AG08395 (cell line): ENCODE measurements at regions not wholly inside any gene's neighbourhood (a gene's known extent, or its start where the extent isn't known, plus 50 kb on each side); places are given as distances from the start of the nearest gene placed in this dataset.

Experiments
- DNase-seq: peaks from one replicate; pipeline ENCODE4 v3.0.0; 2012; ENCODE audit warnings: mixed read lengths, low spot score

- DNase-seq: no peak
Measured at GRCh38 chr1:209266590-209267205, 316.8 kb upstream of the CAMK1G start.

- no peak for DNase-seq
Measured at GRCh38 chr1:209267968-209268367, 315.5 kb upstream of the CAMK1G start.

- no peak for DNase-seq
Measured at GRCh38 chr1:209268479-209268878, 315.0 kb upstream of the CAMK1G start.

- no peak for DNase-seq
Measured at GRCh38 chr1:209276321-209276720, 307.2 kb upstream of the CAMK1G start.

- DNase-seq: no peak
Measured at GRCh38 chr1:209277662-209278061, 305.9 kb upstream of the CAMK1G start.

- no peak for DNase-seq
Measured at GRCh38 chr1:209291715-209292114, 291.8 kb upstream of the CAMK1G start.

GRCh38 chr1:209302779-209303568, 280.5 kb upstream of the CAMK1G start:
- no peak for DNase-seq

GRCh38 chr1:209304166-209304565, 279.3 kb upstream of the CAMK1G start:
- DNase-seq: no peak

GRCh38 chr1:209305221-209305954, 278.1 kb upstream of the CAMK1G start:
- DNase-seq: no peak

- DNase-seq: no peak
Measured at GRCh38 chr1:209307846-209308245, 275.7 kb upstream of the CAMK1G start.

GRCh38 chr1:209309198-209309597, 274.3 kb upstream of the CAMK1G start:
- DNase-seq: no peak

GRCh38 chr1:209311770-209312169, 271.7 kb upstream of the CAMK1G start:
- DNase-seq: no peak

GRCh38 chr1:209316929-209317328, 266.6 kb upstream of the CAMK1G start:
- no peak for DNase-seq

- DNase-seq: peak; percentile 17
Measured at GRCh38 chr1:209318181-209319056, 265.1 kb upstream of the CAMK1G start.

GRCh38 chr1:209319057-209319432, 264.5 kb upstream of the CAMK1G start:
- no peak for DNase-seq

GRCh38 chr1:209319549-209319948, 264.0 kb upstream of the CAMK1G start:
- peak; percentile 28 for DNase-seq

- DNase-seq: no peak
Measured at GRCh38 chr1:209323743-209324142, 259.8 kb upstream of the CAMK1G start.

GRCh38 chr1:209324901-209325871, 258.3 kb upstream of the CAMK1G start:
- no peak for DNase-seq

GRCh38 chr1:209326076-209326475, 257.4 kb upstream of the CAMK1G start:
- no peak for DNase-seq

- DNase-seq: no peak
Measured at GRCh38 chr1:209326831-209327230, 256.7 kb upstream of the CAMK1G start.

- DNase-seq: peak; percentile 30
Measured at GRCh38 chr1:209328196-209328595, 255.3 kb upstream of the CAMK1G start.
